GM23338 (cell line): ENCODE measurements at regions not wholly inside any gene's neighbourhood (a gene's known extent, or its start where the extent isn't known, plus 50 kb on each side); places are given as distances from the start of the nearest gene placed in this dataset.

ENCODE experiments used
- ATAC-seq: fragments of 200-7000 bp; cut with Tn5 transposase; 3 replicates; pipeline ENCODE4 v1.9.1; 2020
- DNase-seq: peaks from one replicate; pipeline ENCODE4 v3.0.0-alpha.2; 2015; ENCODE audit warnings: low spot score
- H2AFZ ChIP-seq: fragments of 200-600 bp; sonication (generic); 2 replicates; pipeline ENCODE4 v1.8.0; 2016; ENCODE audit warnings: antibody characterized with exemption, mild to moderate bottlenecking, moderate library complexity
- H3F3A ChIP-seq: fragments of 200-600 bp; sonication (generic); replicated peaks from 2 replicates; pipeline ENCODE4 v1.8.0; 2017; ENCODE audit warnings: antibody characterized with exemption, mixed run types, low read depth
- H3K27ac ChIP-seq: fragments of 200-600 bp; sonication (generic); 2 replicates; pipeline ENCODE4 v1.6.1; 2016; ENCODE audit warnings: low read depth
- H3K27me3 ChIP-seq: fragments of 200-600 bp; sonication (generic); 2 replicates; pipeline ENCODE4 v1.8.0; 2016; ENCODE audit warnings: mild to moderate bottlenecking, mixed run types, moderate library complexity; ENCODE audit not compliant: insufficient read depth
- H3K36me3 ChIP-seq: fragments of 200-600 bp; sonication (generic); 2 replicates; pipeline ENCODE4 v1.8.0; 2016; ENCODE audit warnings: mild to moderate bottlenecking; ENCODE audit not compliant: insufficient read depth
- H3K4me1 ChIP-seq: fragments of 200-600 bp; sonication (generic); 2 replicates; pipeline ENCODE4 v1.8.0; 2016; ENCODE audit warnings: mild to moderate bottlenecking, moderate library complexity; ENCODE audit not compliant: insufficient read depth
- H3K4me2 ChIP-seq: fragments of 200-600 bp; sonication (generic); 2 replicates; pipeline ENCODE4 v1.7.1; 2017; ENCODE audit warnings: mixed run types
- H3K4me3 ChIP-seq: fragments of 200-600 bp; sonication (generic); 2 replicates; pipeline ENCODE4 v1.6.1; 2016; ENCODE audit warnings: mixed run types
- H3K79me2 ChIP-seq: fragments of 200-600 bp; sonication (generic); replicated peaks from 2 replicates; pipeline ENCODE4 v1.8.0; 2017; ENCODE audit warnings: mild to moderate bottlenecking; ENCODE audit not compliant: insufficient read depth
- H3K9me2 ChIP-seq: fragments of 200-600 bp; sonication (generic); 2 replicates; pipeline ENCODE4 v1.8.0; 2017; ENCODE audit not compliant: insufficient read depth
- H4K20me1 ChIP-seq: fragments of 200-600 bp; sonication (generic); replicated peaks from 2 replicates; pipeline ENCODE4 v1.8.0; 2017; ENCODE audit warnings: mild to moderate bottlenecking; ENCODE audit not compliant: insufficient read depth
- H3K27ac Mint-ChIP-seq: 2 replicates; pipeline ENCODE4 v1.8.0; 2020; ENCODE audit warnings: inconsistent platforms, mild to moderate bottlenecking, moderate library complexity, mixed read lengths
- H3K27me3 Mint-ChIP-seq: 3 replicates; pipeline ENCODE4 v1.8.0; 2022; ENCODE audit warnings: low read depth, mild to moderate bottlenecking, moderate library complexity, mixed read lengths, inconsistent platforms; ENCODE audit not compliant: insufficient read depth, poor library complexity
- H3K36me3 Mint-ChIP-seq: 3 replicates; pipeline ENCODE4 v1.8.0; 2021; ENCODE audit warnings: low read depth, mild to moderate bottlenecking, inconsistent platforms, moderate library complexity, mixed read lengths
- H3K4me1 Mint-ChIP-seq: 3 replicates; pipeline ENCODE4 v1.8.0; 2020; ENCODE audit warnings: mild to moderate bottlenecking, inconsistent platforms, mixed read lengths
- H3K4me3 Mint-ChIP-seq: 3 replicates; pipeline ENCODE4 v1.8.0; 2021; ENCODE audit warnings: moderate library complexity, mild to moderate bottlenecking, inconsistent platforms, mixed read lengths
- H3K9me3 Mint-ChIP-seq: 3 replicates; pipeline ENCODE4 v1.8.0; 2020; ENCODE audit warnings: moderate library complexity, mild to moderate bottlenecking, inconsistent platforms, mixed read lengths
- EZH2 ChIP-seq: fragments of 200-600 bp; sonication (generic); IDR thresholded peaks from one replicate; pipeline ENCODE4 v1.8.0; 2017; ENCODE audit warnings: antibody characterized with exemption, mild to moderate bottlenecking, low read depth; ENCODE audit not compliant: unreplicated experiment
- EZH2phosphoT487 ChIP-seq: fragments of 200-600 bp; sonication (generic); IDR thresholded peaks from one replicate; pipeline ENCODE4 v1.8.1; 2018; ENCODE audit warnings: antibody characterized with exemption; ENCODE audit not compliant: unreplicated experiment
- JUNB ChIP-seq: IDR thresholded peaks from one replicate; pipeline ENCODE4 v1.6.1; 2016; ENCODE audit warnings: antibody characterized with exemption; ENCODE audit not compliant: unreplicated experiment
- NANOG ChIP-seq: IDR thresholded peaks from 2 replicates; pipeline ENCODE4 v1.6.1; 2016; ENCODE audit warnings: antibody characterized with exemption, borderline replicate concordance
- POLR2AphosphoS5 ChIP-seq: IDR thresholded peaks from 2 replicates; pipeline ENCODE4 v1.6.1; 2016; ENCODE audit warnings: antibody characterized with exemption, low read depth
- STAT1 ChIP-seq: IDR thresholded peaks from one replicate; pipeline ENCODE4 v1.6.1; 2016; ENCODE audit warnings: antibody characterized with exemption; ENCODE audit not compliant: unreplicated experiment
- ZNF114 ChIP-seq: fragments of 250-450 bp; sonication (Bioruptor Pico); IDR thresholded peaks from 2 replicates; pipeline ENCODE4 v1.5.0; 2020; ENCODE audit warnings: mild to moderate bottlenecking, moderate library complexity
- TF ChIP-seq, protein P1 (sequence below): IDR thresholded peaks from one replicate; pipeline ENCODE4 v1.6.1; 2018; ENCODE audit warnings: antibody characterized with exemption; ENCODE audit not compliant: unreplicated experiment
- TF ChIP-seq, protein P2 (sequence below): IDR thresholded peaks from 2 replicates; pipeline ENCODE4 v1.6.1; 2016; ENCODE audit warnings: antibody characterized with exemption

DNA sequence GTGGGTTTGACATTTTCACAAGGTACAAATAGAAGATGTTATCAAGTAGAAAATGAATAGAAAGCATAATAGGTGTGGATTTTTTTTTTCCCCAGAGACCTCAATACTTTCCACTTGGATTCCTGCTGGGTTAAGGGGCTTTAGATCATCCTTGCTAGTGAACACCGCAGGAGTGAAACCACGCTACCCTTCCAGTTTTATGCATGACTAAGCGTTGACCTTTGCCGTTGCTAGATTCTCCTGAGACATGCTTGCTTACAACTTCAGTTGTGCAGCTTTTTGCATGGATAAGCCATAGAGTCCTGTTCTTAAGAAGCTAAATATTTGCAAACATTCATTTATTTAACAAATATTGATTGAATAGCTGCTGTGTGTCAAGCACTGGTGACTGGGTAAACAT lies 299.7 kb upstream of the LMCD1 start:
- Mint-ChIP-seq H3K36me3 (no peaks in the 10 kb centered on the region), H3K9me3 (no peaks in the 10 kb centered on the region), H3K4me3 (no peak overlapping the region), H3K27ac (no peak overlapping the region; the same call in 1 of the 2 replicates), H3K4me1 (no peaks in the 10 kb centered on the region; the same call in 1 of the 3 replicates), H3K27me3 (peaks cover 6% of the 10 kb centered on the region)
- H3K4me1 ChIP-seq, result no peaks in the 10 kb centered on the region
- H4K20me1 ChIP-seq, result no peaks in the 10 kb centered on the region
- H2AFZ ChIP-seq, result no peak overlapping the region
- H3K4me2 ChIP-seq, result no peak overlapping the region
- H3K9me2 ChIP-seq, result peaks cover 9% of the 10 kb centered on the region
- H3K27me3 ChIP-seq, result no peaks in the 10 kb centered on the region
- H3K79me2 ChIP-seq, result no peaks in the 10 kb centered on the region
- H3F3A ChIP-seq, result no peaks in the 10 kb centered on the region
- no peak overlapping the region for H3K4me3 ChIP-seq
- ATAC-seq (no peak), DNase-seq (no peak)
- TF ChIP-seq, protein P1, sequence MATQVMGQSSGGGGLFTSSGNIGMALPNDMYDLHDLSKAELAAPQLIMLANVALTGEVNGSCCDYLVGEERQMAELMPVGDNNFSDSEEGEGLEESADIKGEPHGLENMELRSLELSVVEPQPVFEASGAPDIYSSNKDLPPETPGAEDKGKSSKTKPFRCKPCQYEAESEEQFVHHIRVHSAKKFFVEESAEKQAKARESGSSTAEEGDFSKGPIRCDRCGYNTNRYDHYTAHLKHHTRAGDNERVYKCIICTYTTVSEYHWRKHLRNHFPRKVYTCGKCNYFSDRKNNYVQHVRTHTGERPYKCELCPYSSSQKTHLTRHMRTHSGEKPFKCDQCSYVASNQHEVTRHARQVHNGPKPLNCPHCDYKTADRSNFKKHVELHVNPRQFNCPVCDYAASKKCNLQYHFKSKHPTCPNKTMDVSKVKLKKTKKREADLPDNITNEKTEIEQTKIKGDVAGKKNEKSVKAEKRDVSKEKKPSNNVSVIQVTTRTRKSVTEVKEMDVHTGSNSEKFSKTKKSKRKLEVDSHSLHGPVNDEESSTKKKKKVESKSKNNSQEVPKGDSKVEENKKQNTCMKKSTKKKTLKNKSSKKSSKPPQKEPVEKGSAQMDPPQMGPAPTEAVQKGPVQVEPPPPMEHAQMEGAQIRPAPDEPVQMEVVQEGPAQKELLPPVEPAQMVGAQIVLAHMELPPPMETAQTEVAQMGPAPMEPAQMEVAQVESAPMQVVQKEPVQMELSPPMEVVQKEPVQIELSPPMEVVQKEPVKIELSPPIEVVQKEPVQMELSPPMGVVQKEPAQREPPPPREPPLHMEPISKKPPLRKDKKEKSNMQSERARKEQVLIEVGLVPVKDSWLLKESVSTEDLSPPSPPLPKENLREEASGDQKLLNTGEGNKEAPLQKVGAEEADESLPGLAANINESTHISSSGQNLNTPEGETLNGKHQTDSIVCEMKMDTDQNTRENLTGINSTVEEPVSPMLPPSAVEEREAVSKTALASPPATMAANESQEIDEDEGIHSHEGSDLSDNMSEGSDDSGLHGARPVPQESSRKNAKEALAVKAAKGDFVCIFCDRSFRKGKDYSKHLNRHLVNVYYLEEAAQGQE, result no peak
- TF ChIP-seq NANOG (no peak), JUNB (no peak), EZH2phosphoT487 (no peak), STAT1 (no peak), EZH2 (no peak), ZNF114 (CRISPR knock-in tag) (no peak), POLR2AphosphoS5 (no peak)
- no peak overlapping the region for H3K27ac ChIP-seq
- no peaks in the 10 kb centered on the region for H3K36me3 ChIP-seq

GRCh38 chr3:8204331-8204730 lies 297.3 kb upstream of the LMCD1 start:
- Histone ChIP-seq H3K79me2 (no peaks in the 10 kb centered on the region), H3K4me1 (no peaks in the 10 kb centered on the region), H3F3A (no peaks in the 10 kb centered on the region), H4K20me1 (no peaks in the 10 kb centered on the region), H3K36me3 (no peaks in the 10 kb centered on the region), H3K9me2 (peaks cover 3% of the 10 kb centered on the region; the same call in 1 of the 2 replicates), H2AFZ (no peak overlapping the region), H3K27me3 (no peaks in the 10 kb centered on the region), H3K4me3 (no peak overlapping the region), H3K4me2 (no peak overlapping the region), H3K27ac (no peak overlapping the region)
- no peak for ATAC-seq
- no peak for DNase-seq
- Mint-ChIP-seq H3K9me3 (no peaks in the 10 kb centered on the region; the same call in 2 of the 3 replicates), H3K36me3 (no peaks in the 10 kb centered on the region), H3K27ac (no peak overlapping the region), H3K4me1 (no peaks in the 10 kb centered on the region; the same call in none of the 3 replicates), H3K27me3 (peaks cover 2% of the 10 kb centered on the region), H3K4me3 (no peak overlapping the region)
- TF ChIP-seq NANOG (no peak), JUNB (no peak)
- TF ChIP-seq, protein P2, sequence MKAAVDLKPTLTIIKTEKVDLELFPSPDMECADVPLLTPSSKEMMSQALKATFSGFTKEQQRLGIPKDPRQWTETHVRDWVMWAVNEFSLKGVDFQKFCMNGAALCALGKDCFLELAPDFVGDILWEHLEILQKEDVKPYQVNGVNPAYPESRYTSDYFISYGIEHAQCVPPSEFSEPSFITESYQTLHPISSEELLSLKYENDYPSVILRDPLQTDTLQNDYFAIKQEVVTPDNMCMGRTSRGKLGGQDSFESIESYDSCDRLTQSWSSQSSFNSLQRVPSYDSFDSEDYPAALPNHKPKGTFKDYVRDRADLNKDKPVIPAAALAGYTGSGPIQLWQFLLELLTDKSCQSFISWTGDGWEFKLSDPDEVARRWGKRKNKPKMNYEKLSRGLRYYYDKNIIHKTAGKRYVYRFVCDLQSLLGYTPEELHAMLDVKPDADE, result no peak
